Keratinocyte (primary cell): ENCODE measurements at regions not wholly inside any gene's neighbourhood (a gene's known extent, or its start where the extent isn't known, plus 50 kb on each side); places are given as distances from the start of the nearest gene placed in this dataset.

Experiments used
- DNase-seq: peaks from one replicate; pipeline ENCODE4 v3.0.0-alpha.2; 2011; ENCODE audit warnings: low read depth, missing footprints, low spot score
- FAIRE-seq: peaks from 2 replicates; lab custom pipeline; 2011; peaks lifted over from hg19 to GRCh38; lab: Jason Lieb, UNC
- H2AFZ ChIP-seq: 2 replicates; pipeline ENCODE4 v1.6.0; 2012; ENCODE audit warnings: low read length, control low read depth, inconsistent platforms; ENCODE audit not compliant: control insufficient read depth
- H3K27ac ChIP-seq: 2 replicates; pipeline ENCODE4 v1.5.1; 2011; ENCODE audit warnings: low read length; ENCODE audit not compliant: control insufficient read depth, insufficient read depth
- H3K27me3 ChIP-seq: 3 replicates; pipeline ENCODE4 v1.6.0; 2011; ENCODE audit warnings: low read length; ENCODE audit not compliant: control insufficient read depth, insufficient read depth; ENCODE audit errors: extremely low read depth
- H3K36me3 ChIP-seq, 2 experiments: 2 replicates in 1 of 2; 3 replicates in 1 of 2; pipeline ENCODE4 v1.5.1; 2011; ENCODE audit warnings: low read length in 2 of 2, mild to moderate bottlenecking in 1 of 2; ENCODE audit not compliant: control insufficient read depth in 2 of 2, insufficient read depth in 2 of 2; ENCODE audit errors: extremely low read depth in 1 of 2
- H3K4me1 ChIP-seq: 3 replicates; pipeline ENCODE4 v1.5.1; 2011; ENCODE audit warnings: low read length; ENCODE audit not compliant: control insufficient read depth, insufficient read depth; ENCODE audit errors: extremely low read depth
- H3K4me2 ChIP-seq: 3 replicates; pipeline ENCODE4 v1.6.0; 2011; ENCODE audit warnings: low read depth, low read length; ENCODE audit not compliant: control insufficient read depth, insufficient read depth; ENCODE audit errors: extremely low read depth
- H3K4me3 ChIP-seq, 3 experiments: fragments of 200-600 bp in 1 of 3; sonication (generic) in 1 of 3; 2 replicates in 2 of 3; 3 replicates in 1 of 3; pipeline ENCODE4 v1.5.1; 2011 to 2016; ENCODE audit warnings: low read length in 3 of 3, mild to moderate bottlenecking in 3 of 3, control low read depth in 2 of 3, inconsistent platforms in 1 of 3, low read depth in 1 of 3, mixed read lengths in 1 of 3, mixed run types in 1 of 3, moderate library complexity in 1 of 3; ENCODE audit not compliant: control insufficient read depth in 2 of 3, insufficient read depth in 2 of 3; ENCODE audit errors: extremely low read depth in 1 of 3
- H3K79me2 ChIP-seq: 2 replicates; pipeline ENCODE4 v1.6.0; 2012; ENCODE audit warnings: low read length; ENCODE audit not compliant: control insufficient read depth, insufficient read depth
- H3K9ac ChIP-seq: 3 replicates; pipeline ENCODE4 v1.6.0; 2011; ENCODE audit warnings: low read length; ENCODE audit not compliant: control insufficient read depth, insufficient read depth; ENCODE audit errors: extremely low read depth
- H3K9me1 ChIP-seq: 3 replicates; pipeline ENCODE4 v1.6.0; 2011; ENCODE audit warnings: low read length; ENCODE audit not compliant: control insufficient read depth, insufficient read depth; ENCODE audit errors: extremely low read depth
- H3K9me3 ChIP-seq: 2 replicates; pipeline ENCODE4 v1.5.1; 2012; ENCODE audit warnings: low read depth, low read length; ENCODE audit not compliant: control insufficient read depth
- H4K20me1 ChIP-seq: 3 replicates; pipeline ENCODE4 v1.6.0; 2011; ENCODE audit warnings: low read length; ENCODE audit not compliant: control insufficient read depth, insufficient read depth; ENCODE audit errors: extremely low read depth
- EZH2 ChIP-seq: IDR thresholded peaks from one replicate; pipeline ENCODE4 v1.6.1; 2012; ENCODE audit warnings: inconsistent platforms, mild to moderate bottlenecking, low read length, moderate library complexity
- dilution Hi-C: fragments of 300-500 bp; cut with MboI; formaldehyde crosslinking; loops from one replicate; pipeline ENCODE4 v1.7.0; 2020; ENCODE audit warnings: low sequenced_read_pairs; ENCODE audit not compliant: extremely low pct_ligation_motif_present
- TF ChIP-seq, protein P1 (sequence below), 3 experiments: IDR thresholded peaks in 1 of 3; conservative IDR thresholded peaks in 1 of 3; optimal IDR thresholded peaks in 1 of 3; 2 replicates in 2 of 3; 3 replicates in 1 of 3; pipeline versions ENCODE3 to v1.5.1; 2011; ENCODE audit warnings: low read length in 3 of 3, mild to moderate bottlenecking in 3 of 3, moderate library complexity in 2 of 3, control low read depth in 1 of 3, inconsistent platforms in 1 of 3; ENCODE audit not compliant: insufficient read depth in 2 of 3; ENCODE audit errors: extremely low read depth in 1 of 3

GRCh38 chr1:189619682-189620332 lies 857.9 kb downstream of the BRINP3 start:
- peak; percentile 67 for FAIRE-seq
- Histone ChIP-seq H3K79me2 (no peaks in the 10 kb centered on the region), H3K4me2 (no peak overlapping the region), H3K9ac (no peak overlapping the region), H3K9me1 (no peaks in the 10 kb centered on the region), H3K27ac (no peak overlapping the region), H3K36me3 (no peaks in the 10 kb centered on the region), H3K9me3 (no peaks in the 10 kb centered on the region), H3K4me1 (no peaks in the 10 kb centered on the region), H4K20me1 (no peaks in the 10 kb centered on the region), H3K27me3 (no peaks in the 10 kb centered on the region), H3K4me3 (no peak overlapping the region), H2AFZ (no peak overlapping the region)
- TF ChIP-seq, protein P1, sequence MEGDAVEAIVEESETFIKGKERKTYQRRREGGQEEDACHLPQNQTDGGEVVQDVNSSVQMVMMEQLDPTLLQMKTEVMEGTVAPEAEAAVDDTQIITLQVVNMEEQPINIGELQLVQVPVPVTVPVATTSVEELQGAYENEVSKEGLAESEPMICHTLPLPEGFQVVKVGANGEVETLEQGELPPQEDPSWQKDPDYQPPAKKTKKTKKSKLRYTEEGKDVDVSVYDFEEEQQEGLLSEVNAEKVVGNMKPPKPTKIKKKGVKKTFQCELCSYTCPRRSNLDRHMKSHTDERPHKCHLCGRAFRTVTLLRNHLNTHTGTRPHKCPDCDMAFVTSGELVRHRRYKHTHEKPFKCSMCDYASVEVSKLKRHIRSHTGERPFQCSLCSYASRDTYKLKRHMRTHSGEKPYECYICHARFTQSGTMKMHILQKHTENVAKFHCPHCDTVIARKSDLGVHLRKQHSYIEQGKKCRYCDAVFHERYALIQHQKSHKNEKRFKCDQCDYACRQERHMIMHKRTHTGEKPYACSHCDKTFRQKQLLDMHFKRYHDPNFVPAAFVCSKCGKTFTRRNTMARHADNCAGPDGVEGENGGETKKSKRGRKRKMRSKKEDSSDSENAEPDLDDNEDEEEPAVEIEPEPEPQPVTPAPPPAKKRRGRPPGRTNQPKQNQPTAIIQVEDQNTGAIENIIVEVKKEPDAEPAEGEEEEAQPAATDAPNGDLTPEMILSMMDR (optimal IDR thresholded peaks at IDR 0.05 in 1 of 3, IDR thresholded peaks at IDR 0.05 in 1 of 3, conservative IDR thresholded peaks at IDR 0.05 in 1 of 3; ENCODE audit: extremely low read depth in 1 of 3, insufficient read depth in 2 of 3, low read length in 3 of 3) = peak in 1 of 3 experiments; percentile 22
- TF ChIP-seq EZH2 = no peak
- DNase-seq = peak; percentile 53
- dilution Hi-C loops = no loop called here

- no peak for TF ChIP-seq EZH2
- TF ChIP-seq, protein P1 (optimal IDR thresholded peaks at IDR 0.05 in 1 of 3, IDR thresholded peaks at IDR 0.05 in 1 of 3, conservative IDR thresholded peaks at IDR 0.05 in 1 of 3; ENCODE audit: extremely low read depth in 1 of 3, insufficient read depth in 2 of 3, low read length in 3 of 3) = no peak
- Histone ChIP-seq H3K27me3 (no peaks in the 10 kb centered on the region), H3K4me1 (no peaks in the 10 kb centered on the region), H4K20me1 (no peaks in the 10 kb centered on the region), H3K27ac (no peak overlapping the region), H3K9ac (no peak overlapping the region), H3K79me2 (no peaks in the 10 kb centered on the region), H3K9me3 (no peaks in the 10 kb centered on the region), H3K36me3 (no peaks in the 10 kb centered on the region), H2AFZ (no peak overlapping the region), H3K4me2 (no peak overlapping the region), H3K4me3 (no peak overlapping the region), H3K9me1 (no peaks in the 10 kb centered on the region)
- FAIRE-seq (no peak), DNase-seq (no peak)
- dilution Hi-C loops = no loop called here
Observed at GRCh38 chr1:189620471-189620870, 857.2 kb downstream of the BRINP3 start.
